H1 (cell line): ENCODE measurements at regions not wholly inside any gene's neighbourhood (a gene's known extent, or its start where the extent isn't known, plus 50 kb on each side); places are given as distances from the start of the nearest gene placed in this dataset. TPM values are rescaled to one million over a fixed set of nuclear protein-coding genes. Genes with fewer than 3 reads are reported as not detected.

Experiments
- microRNA-seq, 2 experiments: library from miRNA; unstranded; fragments of <30 nt; microRNA quantifications; one replicate each; pipeline versions ENCODE4 to v1.2.0, GENCODE V29; 2016 to 2020; ENCODE audit warnings: borderline microRNAs expressed in 2 of 2, borderline number of aligned reads in 2 of 2, borderline replicate concordance in 1 of 2
- small RNA-seq: library from polyadenylated mRNA; stranded (forward); fragments of <200 nt; extraction: miRNeasy Mini kit (QIAGEN cat#:217004); gene quantifications from one replicate; pipeline ENCODE3, GENCODE V24; 2013; ENCODE audit not compliant: insufficient read depth

Small RNA genes in the stretch of these regions (microRNA-seq; reads per million reads assigned to microRNA genes)
- 0 to 0.23 reads per million in 2 experiments for gene MIR466

Small RNA genes in the stretch of these regions (small RNA-seq; reads per million reads assigned to genes)
- gene MIR466 (not detected), gene RNA5SP127 (not detected)
